ENCODE measurements at regions not wholly inside any gene's neighbourhood (a gene's known extent, or its start where the extent isn't known, plus 50 kb on each side); places are given as distances from the start of the nearest gene placed in this dataset.

DNA sequence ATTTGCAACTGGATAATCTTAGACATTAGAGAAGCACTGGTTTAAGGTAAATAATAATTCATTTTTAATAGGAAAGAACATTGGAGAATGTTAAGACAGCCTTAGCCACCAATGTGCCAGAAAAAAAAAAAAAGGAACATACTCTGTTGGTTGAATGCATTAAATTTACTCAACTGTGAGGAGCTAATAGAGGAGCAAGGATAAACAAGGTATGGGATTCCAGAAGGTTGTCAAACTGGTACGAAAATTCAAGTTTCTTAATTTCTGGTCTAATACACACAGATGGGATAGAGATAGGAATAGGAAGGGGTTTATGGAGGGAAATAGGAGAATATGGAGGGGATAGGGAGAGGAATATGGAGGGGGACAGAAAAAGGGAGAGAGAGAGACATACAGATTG, 1096.6 kb downstream of the ARAP2 start:
- TF ChIP-seq, protein P1, sequence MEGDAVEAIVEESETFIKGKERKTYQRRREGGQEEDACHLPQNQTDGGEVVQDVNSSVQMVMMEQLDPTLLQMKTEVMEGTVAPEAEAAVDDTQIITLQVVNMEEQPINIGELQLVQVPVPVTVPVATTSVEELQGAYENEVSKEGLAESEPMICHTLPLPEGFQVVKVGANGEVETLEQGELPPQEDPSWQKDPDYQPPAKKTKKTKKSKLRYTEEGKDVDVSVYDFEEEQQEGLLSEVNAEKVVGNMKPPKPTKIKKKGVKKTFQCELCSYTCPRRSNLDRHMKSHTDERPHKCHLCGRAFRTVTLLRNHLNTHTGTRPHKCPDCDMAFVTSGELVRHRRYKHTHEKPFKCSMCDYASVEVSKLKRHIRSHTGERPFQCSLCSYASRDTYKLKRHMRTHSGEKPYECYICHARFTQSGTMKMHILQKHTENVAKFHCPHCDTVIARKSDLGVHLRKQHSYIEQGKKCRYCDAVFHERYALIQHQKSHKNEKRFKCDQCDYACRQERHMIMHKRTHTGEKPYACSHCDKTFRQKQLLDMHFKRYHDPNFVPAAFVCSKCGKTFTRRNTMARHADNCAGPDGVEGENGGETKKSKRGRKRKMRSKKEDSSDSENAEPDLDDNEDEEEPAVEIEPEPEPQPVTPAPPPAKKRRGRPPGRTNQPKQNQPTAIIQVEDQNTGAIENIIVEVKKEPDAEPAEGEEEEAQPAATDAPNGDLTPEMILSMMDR (IDR thresholded peaks at IDR 0.05), result no peak
- TF ChIP-seq POLR2A (IDR thresholded peaks at IDR 0.05), result no peak

All from adrenal gland (tissue), 5 donors.